ENCODE measurements at regions not wholly inside any gene's neighbourhood (a gene's known extent, or its start where the extent isn't known, plus 50 kb on each side); places are given as distances from the start of the nearest gene placed in this dataset.
A peak's percentile ranks its signal among the peaks of the same experiment; 100 is the strongest.
"Not testable (repeated sequence)": the region's sequence is repeated elsewhere in the genome, so short reads cannot be mapped to it uniquely, and the experiment has no call there.

DNA sequence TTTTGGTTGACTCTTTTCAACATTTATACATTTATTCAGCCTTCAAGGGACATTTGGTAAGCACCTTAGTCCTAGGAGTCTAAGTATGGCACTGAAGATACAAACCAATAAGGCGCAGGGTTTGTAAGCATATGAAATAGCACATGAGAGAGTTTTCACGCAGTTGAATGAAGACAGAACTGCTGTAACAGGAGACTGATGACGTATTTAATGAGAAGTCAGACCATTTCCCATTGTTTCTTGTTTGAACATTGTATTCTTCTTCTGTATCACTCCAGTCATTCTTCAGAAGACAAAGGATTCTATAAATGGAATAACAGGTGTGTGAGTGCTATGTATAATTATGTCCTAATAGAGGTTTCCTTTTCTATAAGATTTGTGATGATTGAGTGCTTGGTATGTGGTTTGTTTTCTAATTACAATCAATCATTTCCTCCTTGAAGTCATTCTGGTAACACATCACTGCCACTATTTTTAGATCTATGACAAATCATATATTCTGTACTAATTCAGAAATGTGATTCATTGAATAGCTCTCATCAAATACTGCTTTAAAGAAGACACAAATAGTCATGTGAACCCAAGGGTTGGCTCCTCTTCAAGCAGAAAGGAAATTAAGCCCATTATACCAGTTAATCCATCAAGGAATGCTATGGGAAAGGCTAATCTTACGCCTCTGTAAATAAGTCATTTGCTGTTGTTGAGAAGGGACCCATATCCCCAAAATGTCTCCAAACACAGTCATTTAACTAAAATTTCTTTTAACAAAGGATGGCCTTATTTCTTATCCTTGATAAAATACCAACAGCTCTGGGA is 222.8 kb upstream of the NBEA start:
- DNase-seq, result no peak

GRCh38 chr13:34720618-34721017 is 221.5 kb upstream of the NBEA start:
- DNase-seq, result no peak

- no peak for DNase-seq
Measured at GRCh38 chr13:34721631-34722595, 220.2 kb upstream of the NBEA start.

- peak; percentile 12 for DNase-seq
Measured at GRCh38 chr13:34722922-34723321, 219.1 kb upstream of the NBEA start.

DNA sequence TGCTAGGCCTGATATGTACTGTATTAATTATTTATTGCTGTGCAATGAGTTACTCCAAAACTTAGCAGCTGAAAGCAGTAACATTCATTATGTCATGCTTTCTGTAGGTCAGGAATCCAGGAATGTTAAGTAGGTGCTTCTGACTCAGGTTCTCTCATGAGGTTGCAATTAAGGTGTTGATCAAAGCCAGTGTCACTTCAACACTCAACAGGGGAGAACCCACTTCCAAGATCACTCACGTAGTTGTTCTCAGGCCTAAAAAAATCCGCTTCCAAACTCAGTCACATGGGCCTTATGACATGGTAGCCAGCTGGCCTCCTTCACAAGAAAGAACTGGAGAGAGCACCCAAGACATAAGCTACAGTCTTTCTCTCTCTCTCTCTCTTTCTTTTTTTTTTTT is 211.1 kb upstream of the NBEA start:
- DNase-seq, result no peak

GRCh38 chr13:34731486-34731885 is 210.6 kb upstream of the NBEA start:
- no peak for DNase-seq

GRCh38 chr13:34733721-34734120 is 208.3 kb upstream of the NBEA start:
- DNase-seq, result no peak

DNA sequence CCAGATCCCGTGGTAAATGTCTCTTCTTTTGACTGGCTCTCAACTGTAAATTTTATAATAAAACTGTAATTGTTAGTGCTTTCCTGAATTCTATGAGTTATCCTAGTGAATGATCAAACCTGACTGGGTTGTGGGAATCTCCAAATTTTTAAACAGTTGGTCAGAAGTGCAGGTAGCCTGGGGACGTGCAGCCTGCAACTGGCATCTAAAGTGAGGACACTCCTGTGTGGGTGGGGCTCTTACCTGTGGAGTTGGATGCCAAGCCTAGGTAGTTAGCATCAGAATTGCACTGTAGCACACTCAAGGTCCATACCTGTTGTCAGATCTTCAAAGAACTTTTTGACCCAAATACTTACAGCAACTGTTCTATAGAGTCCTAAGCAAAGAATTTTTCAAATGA is 207.1 kb upstream of the NBEA start:
- no peak for DNase-seq

DNA sequence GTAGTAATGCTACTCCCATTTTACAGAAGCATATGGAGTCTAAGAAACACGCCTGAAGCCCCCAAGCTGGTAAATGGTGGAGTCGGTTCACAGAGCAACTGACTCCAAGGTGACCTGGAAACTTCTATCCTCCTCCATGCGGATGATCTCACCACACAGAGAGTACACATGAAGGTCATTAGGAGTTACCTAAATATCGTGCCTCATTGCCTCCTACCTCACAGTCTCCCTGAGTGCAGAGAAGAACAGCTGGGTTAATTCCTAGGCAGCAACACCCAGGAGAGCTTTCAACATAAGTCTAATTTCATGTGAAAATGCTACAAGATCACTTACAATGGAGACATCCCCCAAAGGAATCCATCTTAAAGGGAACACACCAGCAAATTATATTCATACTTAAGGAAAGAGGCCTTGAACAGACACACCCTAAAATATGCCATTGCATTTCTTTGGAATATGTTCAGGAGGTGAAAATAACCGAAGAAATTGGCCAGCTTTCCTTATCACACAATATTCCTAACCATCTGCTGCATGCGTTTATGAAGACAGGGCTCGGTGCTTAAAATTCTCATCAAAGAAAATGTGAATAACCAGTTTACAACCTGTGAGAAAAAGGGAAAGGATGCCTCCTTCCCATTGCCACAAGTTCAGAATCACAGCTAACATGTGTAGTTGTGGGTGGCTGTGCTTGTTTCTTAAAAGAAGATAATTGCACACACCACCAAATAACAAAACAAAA is 203.6 kb upstream of the NBEA start:
- peak; percentile 23 for DNase-seq

- DNase-seq, result not testable (repeated sequence)
Measured at GRCh38 chr13:34747056-34747455, 195.0 kb upstream of the NBEA start.

DNA sequence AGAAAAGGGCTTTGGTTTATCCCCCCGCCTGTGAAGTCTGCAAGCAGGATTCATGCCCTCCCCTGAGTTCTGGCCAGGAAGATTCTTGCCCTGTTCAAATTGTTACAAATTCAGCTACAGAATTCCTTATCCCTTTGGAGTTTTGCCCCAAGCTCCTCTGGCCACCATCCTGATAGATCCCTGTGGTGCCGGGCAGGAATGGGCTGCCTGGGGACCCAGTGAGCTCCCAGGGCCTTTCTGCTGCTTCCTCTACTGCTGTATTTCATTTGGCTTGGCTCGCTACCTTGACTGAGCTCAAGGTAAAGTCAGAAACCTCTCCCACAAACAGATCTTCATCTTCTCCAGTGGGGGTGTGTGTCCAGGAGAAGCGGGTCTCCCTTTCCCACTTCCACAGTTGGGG is 194.6 kb upstream of the NBEA start:
- no peak for DNase-seq

DNA sequence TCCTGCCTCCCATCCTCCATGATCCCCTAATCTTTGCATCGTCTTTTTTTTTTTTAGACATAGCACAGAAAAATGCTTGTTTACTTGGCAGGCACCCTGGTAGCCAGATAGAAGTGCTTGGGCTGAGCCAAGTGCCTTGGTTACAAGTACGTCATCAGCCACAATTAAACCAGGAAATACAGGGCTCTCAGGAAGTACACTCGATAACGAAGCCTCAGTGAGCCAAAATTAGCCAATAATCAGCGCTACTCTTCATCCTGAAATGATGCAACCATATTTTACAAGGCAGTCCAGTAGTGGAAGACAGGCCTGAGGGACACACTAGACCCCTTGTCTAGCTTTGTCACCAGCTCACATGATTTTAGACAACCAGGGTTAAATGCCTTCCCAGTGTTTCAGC is 194.0 kb upstream of the NBEA start:
- DNase-seq, result no peak

DNA sequence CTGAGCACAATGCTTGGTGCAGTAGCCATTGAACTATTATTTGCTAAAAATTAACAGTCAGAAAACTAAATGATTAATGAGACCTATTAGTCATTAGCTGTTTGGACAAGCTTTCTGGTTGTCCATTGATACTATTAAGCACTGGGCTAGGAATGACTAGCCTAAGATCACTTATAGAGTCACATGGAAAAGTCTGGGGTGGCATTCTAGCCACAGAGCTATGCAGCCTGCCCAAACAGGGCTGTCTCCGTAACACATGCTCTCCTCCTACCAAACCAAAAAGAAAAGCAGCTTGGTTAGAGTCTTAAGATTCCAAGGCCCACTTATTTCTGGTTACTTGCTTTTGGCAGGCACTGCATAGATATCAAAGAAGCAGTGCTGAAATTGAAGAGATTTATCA is 193.5 kb upstream of the NBEA start:
- DNase-seq, result no peak

- DNase-seq, result no peak
Measured at GRCh38 chr13:34749046-34749445, 193.0 kb upstream of the NBEA start.

GRCh38 chr13:34750078-34750931 is 191.8 kb upstream of the NBEA start:
- peak; percentile 55 for DNase-seq

DNA sequence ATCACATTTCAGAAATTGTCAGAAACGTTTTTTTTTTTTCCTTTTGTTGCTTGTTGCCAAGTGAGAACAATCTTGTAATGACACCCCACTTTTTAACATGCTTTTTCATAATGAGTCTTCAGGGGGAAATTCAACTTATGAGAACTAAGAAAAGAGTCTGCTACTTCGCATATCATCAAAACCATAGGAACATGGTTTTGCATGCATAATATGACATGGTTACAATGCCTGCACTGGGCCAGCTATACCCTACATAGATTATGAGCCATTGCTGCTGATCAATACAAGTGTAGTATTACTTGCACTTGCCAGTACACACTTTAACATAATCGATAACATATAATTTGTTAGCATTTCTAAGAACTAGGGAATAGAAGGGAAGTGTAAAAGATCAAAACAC is 191.0 kb upstream of the NBEA start:
- no peak for DNase-seq

DNA sequence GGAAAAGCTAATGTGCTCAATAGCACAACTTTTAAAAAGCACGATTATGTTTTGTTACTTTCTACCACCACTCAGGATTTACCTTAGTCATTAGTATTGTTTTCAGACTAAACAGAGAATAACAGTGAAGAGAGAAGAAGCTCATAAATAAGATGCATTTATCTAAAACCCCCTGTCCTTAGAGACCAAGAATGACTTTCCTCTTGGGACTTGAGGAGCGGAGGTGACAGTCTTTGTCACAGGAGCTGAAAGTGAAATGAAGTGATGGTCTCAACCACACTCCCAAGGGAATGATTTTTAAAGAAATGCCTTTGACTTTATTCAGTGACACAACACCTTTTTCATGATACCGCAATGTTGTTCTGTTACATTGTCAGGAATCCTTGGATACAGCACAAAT is 190.6 kb upstream of the NBEA start:
- no peak for DNase-seq

- no peak for DNase-seq
Measured at GRCh38 chr13:34752283-34752960, 189.6 kb upstream of the NBEA start.

DNA sequence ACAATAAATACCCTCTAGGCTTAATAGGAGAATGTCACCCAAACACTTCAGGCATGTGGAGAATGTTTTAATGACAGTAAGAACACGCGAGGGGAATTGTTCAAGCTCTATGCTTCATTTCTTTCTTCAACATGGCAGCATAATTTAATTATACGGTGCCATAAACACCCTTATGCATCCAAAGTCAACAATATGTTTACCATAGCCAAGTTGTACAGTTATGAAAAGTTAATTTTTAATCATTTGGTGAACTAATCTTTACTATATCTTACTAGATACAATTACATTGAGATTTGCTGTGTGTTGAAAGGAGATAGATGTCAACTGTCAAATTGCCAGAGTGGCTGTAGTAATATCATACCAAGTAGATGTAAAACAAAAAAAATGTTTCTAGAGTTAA is 185.9 kb upstream of the NBEA start:
- DNase-seq, result no peak

DNA sequence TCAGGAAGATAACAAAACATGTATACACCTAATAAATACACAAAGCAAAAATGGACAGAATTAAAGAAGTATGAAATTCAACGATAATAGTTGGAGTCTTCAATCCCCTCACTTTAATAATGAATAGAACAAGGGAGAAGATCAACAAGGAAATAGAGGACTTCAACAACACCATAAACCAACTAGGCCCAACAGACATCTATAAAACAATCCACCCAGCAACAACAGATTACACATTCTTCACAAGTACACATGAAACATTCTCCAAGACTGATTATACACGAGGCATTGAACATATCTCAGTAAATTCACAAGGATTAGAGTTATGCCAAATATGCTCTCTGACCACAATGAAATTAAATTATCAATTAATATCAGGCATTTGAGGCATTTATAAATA is 185.5 kb upstream of the NBEA start:
- no peak for DNase-seq

DNA sequence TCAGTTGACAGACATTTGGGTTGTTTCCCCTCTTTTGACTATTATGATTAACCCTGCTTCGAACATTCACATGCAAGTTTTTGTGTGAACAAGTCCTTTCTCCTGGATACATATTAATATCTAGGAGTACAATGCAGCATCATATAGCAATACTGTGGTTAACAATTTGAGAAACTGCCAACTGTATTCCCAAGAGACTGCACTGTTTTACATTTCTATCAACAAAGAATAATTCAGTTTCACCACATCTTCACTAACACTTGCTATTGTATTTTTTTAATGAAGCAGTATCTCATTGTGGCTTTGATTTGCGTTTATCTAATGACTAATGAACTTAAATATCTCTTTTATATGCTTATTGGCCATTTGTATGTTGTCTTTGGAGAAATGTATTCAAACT is 184.6 kb upstream of the NBEA start:
- no peak for DNase-seq

Measured in right kidney (tissue), 1 donor.